ENCODE measurements at regions not wholly inside any gene's neighbourhood (a gene's known extent, or its start where the extent isn't known, plus 50 kb on each side); places are given as distances from the start of the nearest gene placed in this dataset.
"Not testable (repeated sequence)": the region's sequence is repeated elsewhere in the genome, so short reads cannot be mapped to it uniquely, and the experiment has no call there.

DNA sequence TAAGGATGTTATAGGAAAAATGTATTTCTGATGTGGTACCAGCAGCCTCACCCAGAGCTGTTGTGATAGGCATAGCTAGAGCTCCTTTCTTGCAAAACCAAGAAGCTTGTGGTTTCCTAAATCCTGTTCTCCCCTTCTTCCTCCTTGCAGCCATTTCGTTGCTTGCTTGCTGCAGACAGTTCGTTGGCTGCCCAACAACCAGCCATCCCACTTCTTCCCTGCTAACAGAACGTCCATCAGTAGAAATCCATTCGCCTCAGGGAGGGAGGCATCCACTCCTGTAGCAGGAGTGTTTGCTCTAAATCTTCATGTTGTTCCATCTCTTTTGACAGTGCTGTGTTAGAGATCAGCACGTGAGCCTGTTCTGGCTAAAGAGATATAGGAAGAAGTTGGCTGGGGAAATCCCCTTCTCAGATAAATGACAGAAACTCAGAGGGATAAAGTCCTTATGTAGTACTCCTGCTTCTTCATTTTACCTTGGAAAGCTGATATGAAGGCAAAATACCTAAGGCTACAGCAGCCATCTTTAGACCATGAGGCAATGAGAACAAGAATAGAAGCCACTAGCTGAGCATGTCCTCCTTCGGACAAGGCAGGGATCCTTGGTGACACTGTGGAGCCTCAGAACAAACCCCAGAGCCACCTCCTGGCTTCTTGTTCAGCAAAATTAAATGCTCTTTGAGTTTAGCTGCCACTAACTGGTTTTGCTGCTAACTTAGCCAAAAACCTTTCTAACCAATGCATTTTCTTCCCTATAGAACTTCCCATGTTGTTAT lies 68.4 kb upstream of the RELL1 start:
- intact Hi-C loops (cut with micrococcal nuclease), result loop anchor here (1.0 kb wide), 1 partner anchor 68 kb away; the partner anchor contains the start of gene RELL1
- H3K36me3 Mint-ChIP-seq (ENCODE audit: low read depth), result no peaks in the 10 kb centered on the region
- H3K9me3 Mint-ChIP-seq, result no peaks in the 10 kb centered on the region
- peak overlapping the region; percentile 74 for H3K4me3 Mint-ChIP-seq
- H3K27me3 Mint-ChIP-seq, result no peaks in the 10 kb centered on the region
- H3K4me1 Mint-ChIP-seq (ENCODE audit: low read depth), result peaks cover 53% of the 10 kb centered on the region
- H3K27ac Mint-ChIP-seq, result peak overlapping the region; percentile 97

DNA sequence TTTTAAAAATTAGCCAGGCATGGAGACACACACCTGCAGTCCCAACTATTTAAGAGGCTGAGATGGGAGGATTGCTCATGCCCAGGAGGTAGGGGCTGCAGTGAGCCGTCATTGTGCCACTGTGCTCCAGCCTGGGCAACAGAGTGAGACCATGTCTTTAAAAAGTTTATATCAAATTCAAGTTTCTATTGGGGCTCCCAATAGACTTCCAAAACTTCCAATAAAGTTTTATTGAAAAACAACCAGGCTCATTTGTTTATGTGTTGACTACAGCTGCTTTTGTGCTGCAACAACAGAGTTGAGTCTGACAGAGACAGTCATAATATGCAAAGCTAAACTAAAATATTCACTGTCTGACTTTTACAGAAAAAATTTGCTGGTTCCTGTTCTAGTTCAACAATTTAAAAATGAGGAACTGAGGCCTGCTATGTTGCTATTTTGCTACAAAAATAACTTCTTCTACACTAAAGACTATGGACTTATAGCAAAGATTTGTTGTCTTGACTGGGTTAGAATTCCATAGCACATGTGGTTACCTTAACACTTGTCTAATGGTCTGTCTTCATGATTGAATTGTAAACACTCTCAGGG lies 63.3 kb upstream of the RELL1 start:
- Mint-ChIP-seq H3K4me3 (no peak overlapping the region), H3K36me3 (ENCODE audit: low read depth) (peaks cover 7% of the 10 kb centered on the region), H3K27ac (peak overlapping the region; percentile 89), H3K4me1 (ENCODE audit: low read depth) (peaks cover 41% of the 10 kb centered on the region), H3K27me3 (no peaks in the 10 kb centered on the region), H3K9me3 (peaks cover 23% of the 10 kb centered on the region)
- intact Hi-C loops (cut with micrococcal nuclease), result no loop called here

DNA sequence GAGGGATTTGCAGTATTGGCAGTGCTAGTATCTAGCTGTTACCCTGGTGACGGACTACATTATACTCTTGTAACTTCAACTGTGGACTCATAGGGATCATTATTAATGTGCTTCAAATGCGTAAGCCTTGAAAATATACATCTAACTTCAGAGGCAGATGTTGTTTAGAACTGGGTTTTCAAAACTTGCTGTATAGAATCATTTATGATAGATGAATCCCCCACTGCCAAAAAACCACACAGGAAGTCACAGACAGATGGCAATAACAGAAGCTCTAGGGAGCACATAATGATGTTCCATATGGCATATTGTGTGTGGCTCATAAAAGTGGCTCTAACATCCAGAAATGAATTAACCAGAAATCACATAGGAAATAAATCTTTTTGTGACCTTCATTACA lies 62.3 kb upstream of the RELL1 start:
- H3K36me3 Mint-ChIP-seq (ENCODE audit: low read depth), result peaks cover 7% of the 10 kb centered on the region
- intact Hi-C loops (cut with micrococcal nuclease), result no loop called here
- peaks cover 34% of the 10 kb centered on the region for H3K4me1 Mint-ChIP-seq (ENCODE audit: low read depth)
- no peaks in the 10 kb centered on the region for H3K27me3 Mint-ChIP-seq
- no peak overlapping the region for H3K4me3 Mint-ChIP-seq
- peak overlapping the region; percentile 89 for H3K27ac Mint-ChIP-seq
- peaks cover 23% of the 10 kb centered on the region for H3K9me3 Mint-ChIP-seq

DNA sequence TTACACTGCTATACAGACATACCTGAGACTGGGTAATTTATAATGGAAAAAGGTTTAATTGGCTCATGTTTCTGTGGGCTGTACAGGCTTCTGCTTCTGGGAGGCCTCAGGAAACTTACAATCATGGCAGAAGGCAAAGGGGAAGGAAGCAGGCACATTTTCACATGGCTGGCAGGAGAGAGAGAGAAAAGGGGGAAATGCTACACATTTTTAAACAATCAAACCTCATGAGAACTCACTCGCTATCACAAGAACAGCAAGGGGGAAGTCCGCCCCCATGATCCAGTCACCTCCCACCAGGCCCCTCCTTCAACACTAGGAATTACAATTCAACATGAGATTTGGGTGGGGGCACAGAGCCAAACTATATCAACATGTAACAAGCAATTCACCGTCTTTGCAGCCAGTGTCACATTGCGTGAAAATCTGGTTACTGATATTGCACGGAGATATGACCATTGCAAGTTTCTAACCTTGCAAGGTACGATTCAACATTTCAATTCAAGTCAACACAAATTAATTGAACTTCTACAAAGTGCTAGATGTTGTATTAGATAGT lies 61.7 kb upstream of the RELL1 start:
- Mint-ChIP-seq H3K4me1 (ENCODE audit: low read depth) (peaks cover 34% of the 10 kb centered on the region), H3K4me3 (no peak overlapping the region), H3K9me3 (peaks cover 23% of the 10 kb centered on the region), H3K27ac (peak overlapping the region; percentile 89), H3K36me3 (ENCODE audit: low read depth) (peaks cover 7% of the 10 kb centered on the region), H3K27me3 (no peaks in the 10 kb centered on the region)
- intact Hi-C loops (cut with micrococcal nuclease), result no loop called here

DNA sequence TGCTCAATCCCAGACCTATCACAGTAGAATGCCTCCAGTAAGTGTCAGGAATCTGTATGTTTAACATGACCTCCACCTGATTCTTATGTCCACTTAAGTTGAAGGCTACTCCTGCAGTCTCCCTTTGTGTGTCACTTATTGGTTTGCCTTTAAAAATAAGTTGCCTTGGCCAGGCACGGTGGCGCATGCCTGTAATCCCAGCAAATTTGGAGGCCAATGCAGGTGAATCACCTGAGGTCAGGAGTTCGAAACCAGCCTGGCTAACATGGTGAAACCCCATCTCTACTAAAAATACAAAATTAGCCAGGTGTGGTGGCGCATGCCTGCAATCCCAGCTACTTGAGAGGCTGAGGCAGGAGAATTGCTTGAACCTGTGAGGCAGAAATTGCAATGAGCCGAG lies 60.7 kb upstream of the RELL1 start:
- H3K4me1 Mint-ChIP-seq (ENCODE audit: low read depth), result peaks cover 31% of the 10 kb centered on the region
- H3K27me3 Mint-ChIP-seq; H3K36me3 Mint-ChIP-seq (ENCODE audit: low read depth); H3K27ac Mint-ChIP-seq; intact Hi-C loops (cut with micrococcal nuclease); H3K4me3 Mint-ChIP-seq: not testable (repeated sequence)
- H3K9me3 Mint-ChIP-seq, result peaks cover 23% of the 10 kb centered on the region

DNA sequence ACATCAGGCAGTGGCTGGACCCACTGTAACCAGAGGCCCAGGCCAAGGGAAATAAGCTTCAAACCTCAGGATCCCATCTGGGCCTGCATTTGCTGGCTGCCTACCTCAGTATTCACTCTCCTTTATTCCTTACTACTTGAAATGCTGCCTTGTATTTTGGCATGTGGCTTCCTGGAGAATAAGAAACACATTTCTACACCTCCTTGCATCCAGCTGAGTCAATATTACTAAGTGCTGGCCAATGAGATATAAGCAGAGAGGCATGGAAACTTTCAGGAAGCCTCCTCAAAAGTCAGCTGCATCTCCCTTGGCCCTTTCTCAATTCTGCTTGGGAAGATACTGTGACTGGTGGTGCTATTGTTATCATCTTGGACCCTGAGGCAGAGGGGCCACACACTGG lies 59.8 kb upstream of the RELL1 start:
- peaks cover 23% of the 10 kb centered on the region for H3K9me3 Mint-ChIP-seq
- H3K27ac Mint-ChIP-seq, result peak overlapping the region; percentile 17
- intact Hi-C loops (cut with micrococcal nuclease), result no loop called here
- no peaks in the 10 kb centered on the region for H3K27me3 Mint-ChIP-seq
- H3K36me3 Mint-ChIP-seq (ENCODE audit: low read depth), result peaks cover 7% of the 10 kb centered on the region
- no peak overlapping the region for H3K4me3 Mint-ChIP-seq
- H3K4me1 Mint-ChIP-seq (ENCODE audit: low read depth), result peaks cover 22% of the 10 kb centered on the region

DNA sequence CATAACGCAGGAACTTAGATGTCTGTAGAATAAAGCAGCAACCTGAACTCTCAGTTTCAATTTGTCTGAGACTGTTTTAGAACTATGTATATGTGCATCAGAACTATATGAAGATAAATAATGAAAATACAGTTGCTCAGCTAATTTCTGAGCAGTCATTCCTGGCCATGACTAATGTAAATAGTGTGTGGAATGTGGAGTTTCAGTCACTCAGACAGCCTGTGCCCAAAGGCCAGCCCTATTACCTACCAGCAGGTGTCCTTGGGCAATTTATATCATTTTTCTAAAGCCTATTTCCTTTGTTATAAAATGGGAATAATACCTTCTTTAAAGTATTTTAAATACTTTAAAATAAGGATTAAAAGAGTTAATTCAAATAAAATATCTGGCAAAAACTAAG lies 56.0 kb upstream of the RELL1 start:
- Mint-ChIP-seq H3K27ac (no peak overlapping the region), H3K4me3 (no peak overlapping the region), H3K9me3 (peaks cover 9% of the 10 kb centered on the region), H3K27me3 (no peaks in the 10 kb centered on the region), H3K36me3 (ENCODE audit: low read depth) (no peaks in the 10 kb centered on the region), H3K4me1 (ENCODE audit: low read depth) (peaks cover 3% of the 10 kb centered on the region)
- intact Hi-C loops (cut with micrococcal nuclease), result no loop called here

DNA sequence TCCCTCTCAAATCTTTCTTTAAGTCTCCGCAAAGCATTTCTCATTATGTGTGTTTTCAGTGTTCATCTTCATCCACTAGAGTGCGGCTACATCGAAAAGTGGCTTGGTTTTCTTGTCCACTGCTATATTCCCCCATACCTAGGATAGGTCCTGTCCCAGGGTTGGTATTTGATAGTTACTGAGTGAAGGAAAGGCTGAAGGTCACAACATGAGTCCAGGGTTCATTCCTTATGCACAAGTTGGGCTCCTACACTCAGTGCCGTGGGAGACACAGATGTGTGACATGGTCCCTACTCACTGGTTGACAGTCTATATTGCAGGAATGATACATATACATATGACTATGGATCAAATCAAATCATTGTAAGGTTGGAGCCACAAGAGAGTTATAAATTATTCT lies 55.4 kb upstream of the RELL1 start:
- Mint-ChIP-seq H3K4me3 (no peak overlapping the region), H3K9me3 (peaks cover 9% of the 10 kb centered on the region), H3K4me1 (ENCODE audit: low read depth) (peaks cover 6% of the 10 kb centered on the region), H3K27me3 (no peaks in the 10 kb centered on the region), H3K27ac (no peak overlapping the region), H3K36me3 (ENCODE audit: low read depth) (no peaks in the 10 kb centered on the region)
- intact Hi-C loops (cut with micrococcal nuclease), result no loop called here

DNA sequence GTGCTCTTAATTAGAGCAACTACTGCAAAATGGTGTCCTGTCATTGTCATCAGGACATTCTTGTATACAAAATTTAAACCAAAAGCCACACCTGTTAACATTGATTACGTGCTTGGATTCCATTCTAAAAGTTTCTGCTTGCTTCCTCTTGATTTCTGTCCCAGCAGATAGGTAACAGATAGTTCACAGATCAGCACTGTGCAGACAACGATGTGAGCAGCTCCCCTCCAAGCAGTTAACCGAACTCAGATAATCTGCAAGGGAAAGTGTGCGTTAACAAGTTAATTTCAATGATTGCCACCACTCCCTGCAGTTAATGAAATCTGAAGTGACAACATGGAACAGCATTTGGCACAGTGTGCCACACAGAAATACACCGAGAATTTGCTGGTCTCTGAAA lies 54.4 kb upstream of the RELL1 start:
- Mint-ChIP-seq H3K36me3 (ENCODE audit: low read depth) (no peaks in the 10 kb centered on the region), H3K4me3 (no peak overlapping the region), H3K4me1 (ENCODE audit: low read depth) (peaks cover 14% of the 10 kb centered on the region), H3K27me3 (no peaks in the 10 kb centered on the region), H3K27ac (no peak overlapping the region), H3K9me3 (peaks cover 2% of the 10 kb centered on the region)
- intact Hi-C loops (cut with micrococcal nuclease), result no loop called here

DNA sequence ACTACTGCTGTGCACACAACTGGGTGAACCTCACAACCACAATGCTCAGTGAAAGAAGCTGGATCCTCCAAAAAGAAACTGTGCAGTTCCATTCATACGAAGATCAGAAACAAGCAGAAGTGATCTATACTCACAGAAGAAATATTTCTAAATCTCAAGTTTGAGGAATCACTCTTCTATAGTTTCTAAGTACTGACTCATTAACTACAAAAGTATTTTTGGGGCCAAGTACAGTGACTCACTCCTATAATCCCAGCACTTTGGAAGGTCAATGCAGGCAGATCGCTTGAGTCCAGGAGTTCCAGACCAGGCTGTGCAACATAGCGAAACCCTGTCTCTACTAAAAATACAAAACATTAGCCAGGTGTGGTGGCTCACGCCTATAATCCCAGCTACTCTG lies 51.3 kb upstream of the RELL1 start:
- H3K36me3 Mint-ChIP-seq (ENCODE audit: low read depth), result no peaks in the 10 kb centered on the region
- no peak overlapping the region for H3K4me3 Mint-ChIP-seq
- peak overlapping the region; percentile 22 for H3K27ac Mint-ChIP-seq
- H3K27me3 Mint-ChIP-seq, result no peaks in the 10 kb centered on the region
- H3K4me1 Mint-ChIP-seq (ENCODE audit: low read depth), result peaks cover 29% of the 10 kb centered on the region
- intact Hi-C loops (cut with micrococcal nuclease), result no loop called here
- no peaks in the 10 kb centered on the region for H3K9me3 Mint-ChIP-seq

Measured in dendritic cell treated with granulocyte-macrophage colony-stimulating factor and Interleukin-4, amounts not matched to agents 40 ng/mL and 50 ng/mL, for 4 days (primary cell).